A673 (cell line): ENCODE measurements at regions not wholly inside any gene's neighbourhood (a gene's known extent, or its start where the extent isn't known, plus 50 kb on each side); places are given as distances from the start of the nearest gene placed in this dataset.

Experiments used
- BruUV-seq: library from RNA; stranded (reverse); fragments of 400-500 nt; replicated peaks from 2 replicates; lab custom pipeline; 2021; lab: Mats Ljungman, UMichigan
- CTCF ChIA-PET: fragments of 300-600 bp; sonication (Branson Sonifier 250); formaldehyde crosslinking; loops from one replicate; lab custom pipeline; 2022; ENCODE audit warnings: antibody characterized with exemption; lab: Charles Lee
- POLR2A ChIA-PET: fragments of 300-600 bp; sonication (Branson Sonifier 250); formaldehyde crosslinking; loops from one replicate; lab custom pipeline; 2022; ENCODE audit warnings: antibody characterized with exemption; ENCODE audit not compliant: low non-redundant PET; lab: Charles Lee
- DNase-seq: peaks from one replicate; pipeline ENCODE4 v3.0.0-alpha.2; 2015; ENCODE audit warnings: low spot score
- H3K27ac ChIP-seq: fragments of 200-600 bp; sonication (generic); 2 replicates; pipeline ENCODE4 v1.5.1; 2016; ENCODE audit warnings: mixed run types, low read depth, mild to moderate bottlenecking, mixed read lengths, antibody characterized with exemption, low read length; ENCODE audit not compliant: poor library complexity, severe bottlenecking
- H3K27me3 ChIP-seq: fragments of 200-600 bp; sonication (generic); replicated peaks from 2 replicates; pipeline ENCODE4 v1.6.1; 2017; ENCODE audit warnings: mixed run types, low read depth, mild to moderate bottlenecking, mixed read lengths, antibody characterized with exemption, low read length; ENCODE audit not compliant: insufficient read depth, poor library complexity
- H3K36me3 ChIP-seq: fragments of 200-600 bp; sonication (generic); 2 replicates; pipeline ENCODE4 v1.6.1; 2016; ENCODE audit warnings: mixed run types, mild to moderate bottlenecking, mixed read lengths, antibody characterized with exemption, low read length; ENCODE audit not compliant: insufficient read depth, poor library complexity, severe bottlenecking
- H3K4me1 ChIP-seq: fragments of 200-600 bp; sonication (generic); 2 replicates; pipeline ENCODE4 v1.6.1; 2017; ENCODE audit warnings: mixed run types, mild to moderate bottlenecking, mixed read lengths, antibody characterized with exemption, low read length; ENCODE audit not compliant: insufficient read depth, poor library complexity, severe bottlenecking
- H3K4me3 ChIP-seq: fragments of 200-600 bp; sonication (generic); 2 replicates; pipeline ENCODE4 v1.5.1; 2016; ENCODE audit warnings: low read depth, mixed run types, mild to moderate bottlenecking, mixed read lengths, low read length; ENCODE audit not compliant: poor library complexity, severe bottlenecking
- H3K9me3 ChIP-seq: fragments of 200-600 bp; sonication (generic); 2 replicates; pipeline ENCODE4 v1.6.1; 2016; ENCODE audit warnings: mixed run types, low read depth, mild to moderate bottlenecking, mixed read lengths, antibody characterized with exemption, low read length; ENCODE audit not compliant: poor library complexity, severe bottlenecking
- CTCF ChIP-seq: fragments of 300-800, 200-600 bp; sonication (generic); conservative IDR thresholded peaks from 2 replicates; pipeline ENCODE4 v1.5.1; 2017; ENCODE audit warnings: low read depth, mild to moderate bottlenecking, antibody characterized with exemption, low read length, moderate library complexity, mixed read lengths
- EZH2 ChIP-seq: fragments of 200-600 bp; sonication (generic); IDR thresholded peaks from 2 replicates; pipeline ENCODE4 v1.6.1; 2017; ENCODE audit warnings: borderline replicate concordance, low read depth, mild to moderate bottlenecking, mixed read lengths, antibody characterized with exemption, low read length; ENCODE audit not compliant: poor library complexity, severe bottlenecking
- intact Hi-C: fragments of 100-400 bp; cut with micrococcal nuclease; formaldehyde crosslinking; loops from one replicate; pipeline ENCODE4 v1.10.0; 2022; ENCODE audit not compliant: unreplicated experiment

GRCh38 chr3:62942764-62943163, 67.5 kb upstream of the CADPS start:
- DNase-seq, result no peak
- CTCF ChIA-PET, result no interaction called here
- BruUV-seq, result no TSS peak
- POLR2A ChIA-PET, result no interaction called here
- Histone ChIP-seq H3K36me3 (no peaks in the 10 kb centered on the region), H3K4me3 (no peak overlapping the region), H3K4me1 (no peaks in the 10 kb centered on the region), H3K9me3 (no peaks in the 10 kb centered on the region), H3K27me3 (no peaks in the 10 kb centered on the region), H3K27ac (no peak overlapping the region)
- intact Hi-C loops, result no loop called here
- TF ChIP-seq EZH2 (no peak), CTCF (no peak)

- Histone ChIP-seq H3K9me3 (no peaks in the 10 kb centered on the region), H3K4me3 (no peak overlapping the region), H3K27ac (no peak overlapping the region), H3K4me1 (no peaks in the 10 kb centered on the region), H3K27me3 (no peaks in the 10 kb centered on the region), H3K36me3 (no peaks in the 10 kb centered on the region)
- POLR2A ChIA-PET, result no interaction called here
- CTCF ChIA-PET, result no interaction called here
- TF ChIP-seq EZH2, result no peak
- TF ChIP-seq CTCF, result no peak
- intact Hi-C loops, result no loop called here
- DNase-seq, result no peak
- BruUV-seq, result no TSS peak
Observed at GRCh38 chr3:62948921-62949320, 73.7 kb upstream of the CADPS start.

GRCh38 chr3:62950210-62950609, 75.0 kb upstream of the CADPS start:
- no peak overlapping the region for H3K27ac ChIP-seq
- BruUV-seq, result no TSS peak
- H3K36me3 ChIP-seq, result no peaks in the 10 kb centered on the region
- DNase-seq, result no peak
- H3K9me3 ChIP-seq, result no peaks in the 10 kb centered on the region
- POLR2A ChIA-PET, result no interaction called here
- intact Hi-C loops, result no loop called here
- no peaks in the 10 kb centered on the region for H3K4me1 ChIP-seq
- H3K27me3 ChIP-seq, result no peaks in the 10 kb centered on the region
- CTCF ChIA-PET, result no interaction called here
- no peak overlapping the region for H3K4me3 ChIP-seq
- TF ChIP-seq EZH2 (no peak), CTCF (no peak)
